ENCODE measurements at regions not wholly inside any gene's neighbourhood (a gene's known extent, or its start where the extent isn't known, plus 50 kb on each side); places are given as distances from the start of the nearest gene placed in this dataset.
"Not testable (repeated sequence)": the region's sequence is repeated elsewhere in the genome, so short reads cannot be mapped to it uniquely, and the experiment has no call there.

DNA sequence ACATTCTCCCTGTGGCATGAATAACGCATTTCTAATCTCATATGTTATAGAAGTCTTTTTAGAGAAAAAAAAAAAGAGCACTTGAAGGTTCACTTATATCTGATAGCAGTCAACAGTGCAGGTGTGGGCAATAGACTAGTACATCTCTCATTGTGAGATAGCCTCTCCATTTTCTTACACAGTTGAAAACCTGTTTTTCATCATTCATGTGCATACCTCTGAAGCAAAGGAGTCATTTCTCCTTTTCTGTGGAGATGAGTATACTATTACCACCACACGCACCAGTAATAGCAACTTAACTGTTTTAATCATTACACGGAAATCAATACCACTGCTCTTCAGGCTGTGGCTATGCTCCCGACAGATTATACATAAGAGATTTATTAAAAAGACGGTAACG lies 1653.3 kb upstream of the TMEFF2 start:
- H3K4me3 ChIP-seq (ENCODE audit: low read length) = no peak overlapping the region
- H3K27ac ChIP-seq (ENCODE audit: low read depth, low read length) = no peak overlapping the region
- no peaks in the 10 kb centered on the region for H3K4me1 ChIP-seq (ENCODE audit: control insufficient read depth, insufficient read depth, low read length)
- no peak overlapping the region for H3K9ac ChIP-seq (ENCODE audit: low read length)
- H3K36me3 ChIP-seq (ENCODE audit: control insufficient read depth, insufficient read depth, low read length) = no peaks in the 10 kb centered on the region
- no peaks in the 10 kb centered on the region for H3K27me3 ChIP-seq (ENCODE audit: control insufficient read depth, insufficient read depth, low read length)

DNA sequence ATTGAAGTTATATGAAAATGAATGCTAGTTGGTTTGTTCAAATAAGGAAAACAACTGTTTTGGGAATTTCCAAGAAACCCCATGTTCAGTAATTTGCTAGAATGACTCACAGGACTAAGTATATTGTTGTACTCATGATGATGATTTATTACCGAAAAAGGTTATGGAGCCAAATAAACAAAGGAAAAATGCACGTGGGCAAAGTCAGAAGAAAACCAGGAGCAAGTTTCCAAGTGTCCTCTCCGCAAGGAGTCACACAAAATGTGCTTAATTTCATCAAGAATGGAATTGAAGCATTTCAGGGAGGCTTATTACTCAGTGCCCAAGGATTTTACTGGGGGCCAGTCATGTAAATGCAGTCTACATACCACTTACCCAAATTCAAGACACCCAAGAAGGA lies 1652.4 kb upstream of the TMEFF2 start:
- Histone ChIP-seq H3K27me3 (ENCODE audit: control insufficient read depth, insufficient read depth, low read length) (no peaks in the 10 kb centered on the region), H3K36me3 (ENCODE audit: control insufficient read depth, insufficient read depth, low read length) (no peaks in the 10 kb centered on the region), H3K9ac (ENCODE audit: low read length) (no peak overlapping the region), H3K27ac (ENCODE audit: low read depth, low read length) (no peak overlapping the region), H3K4me1 (ENCODE audit: control insufficient read depth, insufficient read depth, low read length) (no peaks in the 10 kb centered on the region), H3K4me3 (ENCODE audit: low read length) (no peak overlapping the region)

DNA sequence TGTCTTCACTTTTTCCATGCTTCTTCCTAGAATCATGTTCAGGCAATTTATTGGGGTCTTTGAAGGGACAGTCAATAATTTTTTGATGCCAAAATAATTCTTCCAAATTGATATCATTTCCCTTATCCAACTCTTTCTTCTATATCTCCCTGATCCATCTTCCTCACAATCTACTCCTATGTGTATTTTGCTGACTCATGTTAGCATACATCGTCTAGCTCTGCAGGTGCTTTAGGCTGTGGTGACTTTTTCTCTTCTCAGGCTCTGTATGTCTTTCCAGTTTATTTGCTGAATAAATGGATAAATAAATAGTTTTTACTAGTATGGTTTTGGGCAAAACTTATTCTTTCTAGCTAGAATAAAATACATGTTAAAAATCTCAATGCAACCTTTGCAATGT lies 1650.9 kb upstream of the TMEFF2 start:
- Histone ChIP-seq H3K4me1 (ENCODE audit: control insufficient read depth, insufficient read depth, low read length) (no peaks in the 10 kb centered on the region), H3K9ac (ENCODE audit: low read length) (no peak overlapping the region), H3K36me3 (ENCODE audit: control insufficient read depth, insufficient read depth, low read length) (no peaks in the 10 kb centered on the region), H3K4me3 (ENCODE audit: low read length) (no peak overlapping the region), H3K27me3 (ENCODE audit: control insufficient read depth, insufficient read depth, low read length) (no peaks in the 10 kb centered on the region), H3K27ac (ENCODE audit: low read depth, low read length) (no peak overlapping the region)

DNA sequence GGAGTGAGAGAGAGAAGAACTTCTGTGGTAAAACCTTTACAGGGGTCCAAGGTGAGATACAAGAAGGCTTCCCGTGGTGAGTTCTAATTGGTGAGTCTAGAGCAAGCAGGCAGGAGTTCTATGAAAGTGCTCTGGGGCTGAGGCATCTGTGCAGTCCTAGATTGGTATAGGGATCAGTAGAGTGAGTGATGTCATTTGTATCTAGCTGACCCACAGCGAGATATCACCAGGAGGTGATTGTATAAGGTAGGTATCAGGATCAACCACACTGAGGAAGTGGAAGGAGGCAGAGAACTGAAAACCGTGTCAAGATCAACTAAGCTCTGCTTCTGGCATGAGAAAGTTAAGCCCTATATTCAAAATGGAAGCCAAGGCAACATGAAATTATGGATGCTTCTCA lies 1648.9 kb upstream of the TMEFF2 start:
- Histone ChIP-seq H3K4me1 (ENCODE audit: control insufficient read depth, insufficient read depth, low read length) (no peaks in the 10 kb centered on the region), H3K36me3 (ENCODE audit: control insufficient read depth, insufficient read depth, low read length) (no peaks in the 10 kb centered on the region), H3K27ac (ENCODE audit: low read depth, low read length) (no peak overlapping the region), H3K9ac (ENCODE audit: low read length) (no peak overlapping the region), H3K4me3 (ENCODE audit: low read length) (no peak overlapping the region), H3K27me3 (ENCODE audit: control insufficient read depth, insufficient read depth, low read length) (no peaks in the 10 kb centered on the region)

DNA sequence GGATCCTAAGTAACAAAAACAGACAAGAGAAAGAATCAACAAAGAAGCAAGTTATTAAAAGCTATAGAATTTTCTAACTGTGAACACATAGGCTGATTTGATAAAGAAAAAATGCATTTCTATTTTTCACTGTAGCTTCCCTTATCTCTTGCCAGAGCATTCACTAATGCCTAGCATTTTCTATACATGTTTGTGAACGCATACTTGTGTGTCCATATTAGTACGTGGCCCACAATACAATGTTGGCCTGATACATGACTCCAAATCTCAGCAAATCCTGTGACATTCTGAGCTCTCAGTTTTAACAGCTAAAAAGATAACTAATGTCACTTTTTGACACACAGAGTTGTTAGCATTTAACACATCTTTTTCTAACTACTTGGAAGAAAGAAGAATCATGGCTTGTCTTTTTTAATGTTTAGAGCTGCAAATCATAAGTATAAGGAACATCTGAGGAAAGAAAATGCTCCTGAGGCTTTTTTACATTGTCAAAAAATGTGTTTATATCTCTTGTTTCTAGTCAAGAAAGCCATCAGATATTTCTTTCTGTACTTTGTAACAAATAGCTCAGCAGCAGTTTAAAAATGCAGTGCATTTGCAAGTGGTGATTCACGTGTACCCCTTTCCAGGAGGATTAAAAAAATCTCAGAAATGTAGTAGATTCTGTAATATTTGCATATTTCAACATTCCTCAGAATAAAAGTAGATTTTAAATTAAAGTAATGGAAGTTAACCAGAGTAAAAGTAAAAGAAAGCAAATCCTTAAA lies 1646.8 kb upstream of the TMEFF2 start:
- H3K4me3 ChIP-seq (ENCODE audit: low read length) = no peak overlapping the region
- H3K9ac ChIP-seq (ENCODE audit: low read length) = no peak overlapping the region
- H3K27ac ChIP-seq (ENCODE audit: low read depth, low read length) = no peak overlapping the region
- H3K36me3 ChIP-seq (ENCODE audit: control insufficient read depth, insufficient read depth, low read length) = no peaks in the 10 kb centered on the region
- H3K27me3 ChIP-seq (ENCODE audit: control insufficient read depth, insufficient read depth, low read length) = no peaks in the 10 kb centered on the region
- H3K4me1 ChIP-seq (ENCODE audit: control insufficient read depth, insufficient read depth, low read length) = no peaks in the 10 kb centered on the region

DNA sequence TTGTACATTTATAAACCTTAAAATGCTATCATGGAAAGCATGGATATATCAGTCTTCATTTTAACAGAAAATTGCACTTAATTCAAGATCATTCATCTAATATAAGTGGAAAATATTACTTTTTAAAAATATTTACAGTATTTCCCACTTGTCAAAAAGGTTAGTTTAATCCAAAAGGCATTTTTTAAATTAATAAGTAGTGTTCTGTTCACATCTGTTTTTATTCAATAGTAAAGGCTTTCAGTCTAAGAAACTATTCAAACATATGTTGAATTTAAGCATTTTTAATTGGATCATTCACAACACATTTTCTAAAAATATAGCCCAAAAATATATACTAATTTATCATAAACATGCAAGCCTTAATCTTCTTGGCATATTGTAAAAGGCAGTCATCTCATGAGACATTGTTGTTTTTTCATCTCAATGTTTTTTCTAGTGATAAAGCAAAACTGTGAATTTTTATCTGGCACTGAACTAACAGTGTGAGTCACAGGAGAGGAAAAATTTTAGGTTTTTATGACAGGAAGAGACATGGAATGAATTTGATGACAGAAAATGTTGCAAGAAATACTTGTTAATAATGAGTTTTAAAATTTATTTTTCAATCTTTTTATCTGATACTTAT lies 1642.5 kb upstream of the TMEFF2 start:
- no peaks in the 10 kb centered on the region for H3K4me1 ChIP-seq (ENCODE audit: control insufficient read depth, insufficient read depth, low read length)
- no peak overlapping the region for H3K9ac ChIP-seq (ENCODE audit: low read length)
- no peak overlapping the region for H3K27ac ChIP-seq (ENCODE audit: low read depth, low read length)
- H3K4me3 ChIP-seq (ENCODE audit: low read length) = no peak overlapping the region
- H3K27me3 ChIP-seq (ENCODE audit: control insufficient read depth, insufficient read depth, low read length) = no peaks in the 10 kb centered on the region
- no peaks in the 10 kb centered on the region for H3K36me3 ChIP-seq (ENCODE audit: control insufficient read depth, insufficient read depth, low read length)

DNA sequence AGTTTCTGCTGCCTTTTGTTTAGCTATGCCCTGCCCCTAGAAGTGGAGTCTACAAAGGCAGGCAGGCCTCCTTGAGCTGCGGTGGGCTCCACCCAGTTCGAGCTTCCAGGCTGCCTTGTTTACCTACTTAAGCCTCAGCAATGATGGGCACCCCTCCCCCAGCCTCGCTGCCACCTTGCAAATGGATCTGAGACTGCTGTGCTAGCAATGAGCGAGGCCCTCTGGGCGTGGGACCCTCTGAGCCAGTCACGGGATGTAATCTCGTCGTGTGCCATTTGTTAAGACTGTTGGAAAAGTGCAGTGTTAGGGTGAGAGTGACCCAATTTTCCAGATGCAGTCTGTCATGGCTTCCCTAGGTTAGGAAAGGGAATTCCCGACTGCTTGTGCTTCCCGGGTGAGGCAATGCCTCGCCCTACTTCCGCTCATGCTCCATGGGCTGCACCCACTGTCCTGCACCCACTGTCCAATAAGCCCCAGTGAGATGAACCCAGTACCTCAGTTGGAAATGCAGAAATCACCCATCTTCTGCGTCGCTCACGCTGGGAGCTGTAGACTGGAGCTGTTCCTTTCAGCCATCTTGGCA lies 1641.8 kb upstream of the TMEFF2 start:
- not testable (repeated sequence) for H3K27ac ChIP-seq (ENCODE audit: low read depth, low read length); H3K9ac ChIP-seq (ENCODE audit: low read length); H3K4me1 ChIP-seq (ENCODE audit: control insufficient read depth, insufficient read depth, low read length); H3K27me3 ChIP-seq (ENCODE audit: control insufficient read depth, insufficient read depth, low read length); H3K4me3 ChIP-seq (ENCODE audit: low read length); H3K36me3 ChIP-seq (ENCODE audit: control insufficient read depth, insufficient read depth, low read length)

DNA sequence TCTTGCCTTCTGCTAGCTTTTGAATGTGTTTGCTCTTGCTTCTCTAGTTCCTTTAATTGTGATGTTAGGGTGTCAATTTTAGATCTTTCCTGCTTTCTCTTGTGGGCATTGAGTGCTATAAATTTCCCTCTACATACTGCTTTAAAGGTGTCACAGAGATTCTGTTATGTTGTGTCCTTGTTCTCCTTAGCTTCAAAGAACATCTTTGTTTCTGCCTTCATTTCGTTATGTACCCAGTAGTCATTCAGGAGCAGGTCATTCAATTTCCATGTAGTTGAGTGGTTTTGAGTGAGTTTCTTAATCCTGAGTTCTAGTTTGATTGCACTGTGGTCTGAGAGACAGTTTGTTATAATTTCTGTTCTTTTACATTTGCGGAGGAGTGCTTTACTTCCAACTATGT lies 1639.2 kb upstream of the TMEFF2 start:
- not testable (repeated sequence) for H3K27ac ChIP-seq (ENCODE audit: low read depth, low read length); H3K36me3 ChIP-seq (ENCODE audit: control insufficient read depth, insufficient read depth, low read length); H3K4me1 ChIP-seq (ENCODE audit: control insufficient read depth, insufficient read depth, low read length); H3K9ac ChIP-seq (ENCODE audit: low read length); H3K4me3 ChIP-seq (ENCODE audit: low read length); H3K27me3 ChIP-seq (ENCODE audit: control insufficient read depth, insufficient read depth, low read length)

DNA sequence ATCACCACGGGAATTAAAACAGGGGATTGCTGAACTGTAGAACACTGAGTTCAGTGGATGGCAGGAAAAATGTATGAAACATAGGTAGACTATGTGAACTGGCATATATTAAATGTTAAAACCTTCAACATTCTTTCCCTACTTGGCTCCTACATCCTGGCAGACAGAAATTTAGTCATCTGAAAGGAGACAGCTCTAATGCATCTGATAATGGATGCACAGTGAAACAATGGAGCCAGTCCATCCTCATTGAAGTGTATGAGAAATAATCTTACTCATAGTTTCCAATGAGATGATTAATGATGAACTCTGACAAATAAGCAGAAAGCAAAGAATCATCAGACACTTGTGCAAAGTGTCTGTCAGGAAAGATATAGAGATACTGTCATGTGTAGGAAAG lies 1629.7 kb upstream of the TMEFF2 start:
- Histone ChIP-seq H3K4me1 (ENCODE audit: control insufficient read depth, insufficient read depth, low read length) (no peaks in the 10 kb centered on the region), H3K4me3 (ENCODE audit: low read length) (no peak overlapping the region), H3K36me3 (ENCODE audit: control insufficient read depth, insufficient read depth, low read length) (no peaks in the 10 kb centered on the region), H3K9ac (ENCODE audit: low read length) (no peak overlapping the region), H3K27me3 (ENCODE audit: control insufficient read depth, insufficient read depth, low read length) (no peaks in the 10 kb centered on the region), H3K27ac (ENCODE audit: low read depth, low read length) (no peak overlapping the region)

DNA sequence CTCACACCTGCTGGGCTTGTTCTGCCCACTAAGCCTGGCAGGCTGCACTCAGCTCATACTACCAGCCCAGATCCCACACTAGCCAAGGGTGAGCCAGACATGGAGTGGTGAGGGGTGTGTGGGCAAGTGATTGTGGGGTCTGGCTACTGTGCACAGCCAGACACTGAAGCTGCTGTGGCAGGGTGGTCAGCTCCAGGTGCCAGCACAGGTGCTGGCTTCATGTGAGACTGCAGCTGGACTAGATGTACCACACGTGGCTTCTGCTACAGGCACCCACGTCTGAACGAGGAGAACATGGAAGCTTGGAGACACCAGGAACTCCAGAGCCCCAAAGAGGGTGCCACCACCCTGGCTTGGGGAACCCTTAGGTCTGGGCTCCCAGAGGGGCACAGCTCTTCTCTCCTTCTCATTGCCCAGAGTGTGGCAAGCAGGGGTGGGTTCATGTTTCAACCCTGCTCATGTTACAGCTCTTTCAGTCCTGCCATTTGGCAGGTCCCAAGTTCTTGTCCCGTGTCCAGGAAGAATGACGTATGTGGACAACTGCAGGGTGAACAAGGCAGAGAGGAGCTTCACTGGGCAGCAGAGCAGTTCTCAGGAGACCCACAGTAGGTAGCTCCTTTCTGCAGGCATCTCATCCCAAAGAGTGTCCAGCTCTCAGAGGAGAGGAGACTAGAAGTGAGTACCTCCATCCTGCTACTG lies 1624.2 kb upstream of the TMEFF2 start:
- Histone ChIP-seq H3K27ac (ENCODE audit: low read depth, low read length) (no peak overlapping the region), H3K4me1 (ENCODE audit: control insufficient read depth, insufficient read depth, low read length) (no peaks in the 10 kb centered on the region), H3K36me3 (ENCODE audit: control insufficient read depth, insufficient read depth, low read length) (no peaks in the 10 kb centered on the region), H3K9ac (ENCODE audit: low read length) (no peak overlapping the region), H3K4me3 (ENCODE audit: low read length) (no peak overlapping the region), H3K27me3 (ENCODE audit: control insufficient read depth, insufficient read depth, low read length) (no peaks in the 10 kb centered on the region)

DNA sequence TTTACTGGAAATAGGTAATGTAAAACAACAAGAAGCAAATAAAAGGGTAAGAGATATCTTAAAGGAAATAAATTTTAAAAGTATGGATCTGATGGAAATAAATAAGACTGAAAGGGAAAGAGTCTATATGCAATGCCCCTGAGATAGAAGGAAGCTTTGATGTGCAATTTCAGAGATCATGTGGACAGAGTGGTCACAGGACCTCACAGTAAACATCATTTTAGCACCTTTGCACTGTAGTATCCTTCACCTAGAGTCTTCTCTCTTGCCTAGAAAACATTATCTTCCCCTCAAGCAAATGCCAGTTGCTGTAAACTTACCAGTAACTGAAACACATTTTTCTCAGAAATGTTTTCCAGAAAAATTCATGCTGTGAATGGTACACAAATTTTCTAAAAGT lies 1621.3 kb upstream of the TMEFF2 start:
- Histone ChIP-seq H3K4me3 (ENCODE audit: low read length) (no peak overlapping the region), H3K9ac (ENCODE audit: low read length) (no peak overlapping the region), H3K4me1 (ENCODE audit: control insufficient read depth, insufficient read depth, low read length) (no peaks in the 10 kb centered on the region), H3K27me3 (ENCODE audit: control insufficient read depth, insufficient read depth, low read length) (no peaks in the 10 kb centered on the region), H3K27ac (ENCODE audit: low read depth, low read length) (no peak overlapping the region), H3K36me3 (ENCODE audit: control insufficient read depth, insufficient read depth, low read length) (no peaks in the 10 kb centered on the region)

DNA sequence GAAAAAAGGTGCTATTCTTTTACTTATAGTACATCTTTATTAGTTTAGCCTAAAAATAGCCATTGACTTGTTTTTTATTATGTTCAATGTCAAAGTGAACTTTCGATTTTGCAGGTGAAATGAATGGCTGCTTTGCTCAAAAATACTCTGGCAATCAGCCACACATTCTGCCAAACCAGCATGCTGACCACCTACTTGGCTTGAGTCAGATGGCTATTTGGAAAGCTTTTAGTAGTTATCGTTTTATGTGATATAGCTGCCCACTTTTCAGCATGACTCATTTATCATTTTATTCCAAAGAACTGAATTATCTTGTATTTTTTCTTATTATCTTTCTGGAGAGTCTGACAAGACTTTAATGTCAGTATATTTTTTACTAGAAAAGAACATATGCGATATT lies 1615.8 kb upstream of the TMEFF2 start:
- no peaks in the 10 kb centered on the region for H3K27me3 ChIP-seq (ENCODE audit: control insufficient read depth, insufficient read depth, low read length)
- no peaks in the 10 kb centered on the region for H3K4me1 ChIP-seq (ENCODE audit: control insufficient read depth, insufficient read depth, low read length)
- H3K9ac ChIP-seq (ENCODE audit: low read length) = no peak overlapping the region
- H3K4me3 ChIP-seq (ENCODE audit: low read length) = no peak overlapping the region
- no peaks in the 10 kb centered on the region for H3K36me3 ChIP-seq (ENCODE audit: control insufficient read depth, insufficient read depth, low read length)
- H3K27ac ChIP-seq (ENCODE audit: low read depth, low read length) = no peak overlapping the region
